ENCODE measurements at regions not wholly inside any gene's neighbourhood (a gene's known extent, or its start where the extent isn't known, plus 50 kb on each side); places are given as distances from the start of the nearest gene placed in this dataset.

GRCh38 chr18:77346208-77346810 is 96.7 kb downstream of the GALR1 start:
- TF ChIP-seq EZH2phosphoT487 (IDR thresholded peaks at IDR 0.05; ENCODE audit: insufficient read depth, low read depth) (no peak), EZH2 (IDR thresholded peaks at IDR 0.05; ENCODE audit: insufficient read depth, poor library complexity, severe bottlenecking) (no peak)
